ENCODE measurements at regions not wholly inside any gene's neighbourhood (a gene's known extent, or its start where the extent isn't known, plus 50 kb on each side); places are given as distances from the start of the nearest gene placed in this dataset.
"Not testable (repeated sequence)": the region's sequence is repeated elsewhere in the genome, so short reads cannot be mapped to it uniquely, and the experiment has no call there.

DNA sequence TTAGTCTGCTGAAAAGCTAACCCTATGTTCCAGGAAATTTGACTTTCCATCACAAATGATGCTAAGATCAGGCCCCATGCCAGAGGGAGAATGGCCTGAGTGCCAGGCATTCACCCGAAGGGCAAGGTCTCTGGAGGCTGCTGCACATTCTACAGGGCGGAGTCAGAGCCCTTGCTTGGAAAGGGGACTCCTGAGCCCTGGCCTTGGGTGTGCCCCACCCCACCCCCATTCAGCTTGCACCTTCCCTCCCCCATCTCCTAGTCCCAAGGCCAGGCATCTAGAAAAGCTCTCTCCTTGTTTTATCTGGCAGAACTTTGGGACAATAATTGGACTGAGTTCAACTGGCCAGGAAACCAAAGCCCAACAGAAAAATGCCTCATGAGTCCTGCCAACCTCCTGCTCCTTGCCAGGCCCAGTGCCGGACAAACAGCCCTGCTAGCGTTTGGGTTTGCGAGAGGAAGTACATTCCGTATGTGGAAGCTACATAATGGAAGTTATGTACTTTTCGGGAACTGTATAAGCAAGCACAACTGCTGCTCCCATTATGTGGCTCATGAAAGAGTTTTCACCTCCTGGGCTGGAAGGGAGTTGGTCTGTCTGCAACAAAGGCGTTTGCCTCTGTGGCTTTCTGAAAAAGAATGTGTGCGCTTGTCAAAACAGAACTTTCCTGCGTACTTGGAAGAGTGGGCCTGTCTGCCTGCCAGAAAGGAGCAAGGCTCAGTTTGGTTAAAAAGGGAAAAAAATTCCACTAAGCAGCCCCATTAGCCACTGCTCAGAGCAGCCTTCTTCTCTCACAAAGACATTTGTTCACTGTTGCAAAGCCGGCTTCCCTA, 321.5 kb upstream of the CTNNB1 start:
- Histone ChIP-seq H3K9ac (ENCODE audit: low read depth, low read length) (no peak overlapping the region), H3K36me3 (ENCODE audit: insufficient read depth, low read depth, low read length) (no peaks in the 10 kb centered on the region), H3K9me3 (ENCODE audit: insufficient read depth, low read depth, low read length) (no peaks in the 10 kb centered on the region), H3K4me3 (ENCODE audit: low read length) (no peak overlapping the region), H3K27ac (ENCODE audit: low read length) (no peak overlapping the region), H3K4me1 (ENCODE audit: insufficient read depth, low read length) (peaks cover 8% of the 10 kb centered on the region; the same call in 1 of the 2 replicates), H3K27me3 (ENCODE audit: insufficient read depth, low read length) (no peaks in the 10 kb centered on the region)

DNA sequence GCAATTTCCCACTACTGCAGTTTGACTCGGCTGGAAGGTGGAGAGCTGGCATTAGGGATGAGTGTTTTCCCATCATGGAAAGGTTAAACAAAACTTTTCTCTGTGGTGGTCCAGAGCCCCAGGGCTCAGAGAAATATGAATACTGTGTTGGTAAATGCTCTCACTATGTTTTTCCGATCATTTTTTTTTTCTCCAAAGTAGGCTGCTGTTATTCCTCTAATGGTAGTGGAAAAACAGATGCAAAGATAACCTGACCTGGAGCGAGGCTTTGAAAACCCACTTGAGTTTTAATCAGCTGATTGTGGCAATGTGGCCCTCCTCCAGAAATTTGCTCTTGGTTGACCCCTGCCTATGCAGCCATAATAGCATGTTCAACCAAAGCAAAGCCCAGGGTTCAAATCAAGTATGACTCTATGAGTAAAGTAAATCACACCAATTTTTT, 320.8 kb upstream of the CTNNB1 start:
- Histone ChIP-seq H3K4me3 (ENCODE audit: low read length) (no peak overlapping the region), H3K4me1 (ENCODE audit: insufficient read depth, low read length) (peaks cover 8% of the 10 kb centered on the region; the same call in 1 of the 2 replicates), H3K36me3 (ENCODE audit: insufficient read depth, low read depth, low read length) (no peaks in the 10 kb centered on the region), H3K27me3 (ENCODE audit: insufficient read depth, low read length) (no peaks in the 10 kb centered on the region), H3K27ac (ENCODE audit: low read length) (no peak overlapping the region), H3K9ac (ENCODE audit: low read depth, low read length) (no peak overlapping the region), H3K9me3 (ENCODE audit: insufficient read depth, low read depth, low read length) (no peaks in the 10 kb centered on the region)

DNA sequence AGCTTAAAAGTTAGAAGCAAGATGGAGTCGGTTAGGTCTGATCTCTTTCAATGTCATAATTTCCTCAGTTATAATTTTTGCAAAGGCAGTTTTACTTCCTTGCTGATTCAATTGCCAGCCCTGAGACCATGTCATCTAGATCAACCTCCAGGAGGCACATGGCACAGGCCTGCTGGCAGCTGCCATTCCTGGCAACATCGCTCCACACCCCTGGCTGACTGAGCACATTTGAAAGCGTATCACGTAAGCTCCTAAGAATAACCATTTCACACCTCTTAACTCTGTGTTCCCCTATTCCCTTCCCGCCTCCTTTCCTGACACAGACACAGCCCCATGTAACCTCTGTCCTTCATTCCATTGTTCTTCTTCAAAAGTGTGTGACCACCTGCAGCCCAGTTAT, 313.9 kb upstream of the CTNNB1 start:
- Histone ChIP-seq H3K9ac (ENCODE audit: low read depth, low read length) (no peak overlapping the region), H3K9me3 (ENCODE audit: insufficient read depth, low read depth, low read length) (no peaks in the 10 kb centered on the region), H3K4me1 (ENCODE audit: insufficient read depth, low read length) (no peaks in the 10 kb centered on the region), H3K4me3 (ENCODE audit: low read length) (no peak overlapping the region), H3K27ac (ENCODE audit: low read length) (no peak overlapping the region), H3K27me3 (ENCODE audit: insufficient read depth, low read length) (no peaks in the 10 kb centered on the region), H3K36me3 (ENCODE audit: insufficient read depth, low read depth, low read length) (no peaks in the 10 kb centered on the region)

DNA sequence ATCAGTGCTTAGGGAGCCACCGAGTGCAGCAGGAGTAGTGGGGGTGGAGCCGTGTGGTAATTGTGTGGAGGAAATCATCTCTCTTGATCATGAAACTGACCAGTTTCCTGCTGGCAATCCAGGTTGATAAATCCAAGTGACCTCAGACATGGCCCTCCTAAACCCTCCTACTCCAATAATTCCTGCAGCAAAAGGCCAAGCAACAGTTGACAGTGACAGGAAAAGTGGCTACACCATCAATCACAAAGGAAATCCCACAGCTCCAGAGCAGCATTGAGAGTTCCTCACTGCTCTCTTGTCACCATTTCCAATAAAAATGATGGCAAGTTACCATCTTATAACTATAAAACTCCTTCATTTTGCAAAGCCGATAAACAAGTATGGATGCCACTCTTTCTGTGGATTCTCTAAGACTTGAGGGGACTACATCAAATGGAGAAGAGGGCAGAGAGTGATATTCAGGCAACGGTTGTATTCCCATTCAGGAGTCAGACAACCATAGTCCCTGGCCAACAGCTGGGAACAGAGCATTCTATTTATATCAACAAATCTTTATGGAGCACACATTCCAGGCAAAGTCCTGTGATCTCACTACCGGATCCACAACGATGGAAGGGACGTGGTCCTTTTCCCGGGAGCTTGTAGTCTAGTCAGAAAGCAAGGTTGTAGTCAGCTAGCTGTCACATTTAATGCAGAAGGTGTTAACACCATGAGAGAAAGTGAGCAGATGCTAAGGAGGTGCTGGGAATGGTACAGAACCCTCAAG, 312.5 kb upstream of the CTNNB1 start:
- Histone ChIP-seq H3K27me3 (ENCODE audit: insufficient read depth, low read length) (no peaks in the 10 kb centered on the region), H3K9ac (ENCODE audit: low read depth, low read length) (no peak overlapping the region), H3K9me3 (ENCODE audit: insufficient read depth, low read depth, low read length) (no peaks in the 10 kb centered on the region), H3K4me3 (ENCODE audit: low read length) (no peak overlapping the region), H3K4me1 (ENCODE audit: insufficient read depth, low read length) (no peaks in the 10 kb centered on the region), H3K36me3 (ENCODE audit: insufficient read depth, low read depth, low read length) (no peaks in the 10 kb centered on the region), H3K27ac (ENCODE audit: low read length) (no peak overlapping the region)

DNA sequence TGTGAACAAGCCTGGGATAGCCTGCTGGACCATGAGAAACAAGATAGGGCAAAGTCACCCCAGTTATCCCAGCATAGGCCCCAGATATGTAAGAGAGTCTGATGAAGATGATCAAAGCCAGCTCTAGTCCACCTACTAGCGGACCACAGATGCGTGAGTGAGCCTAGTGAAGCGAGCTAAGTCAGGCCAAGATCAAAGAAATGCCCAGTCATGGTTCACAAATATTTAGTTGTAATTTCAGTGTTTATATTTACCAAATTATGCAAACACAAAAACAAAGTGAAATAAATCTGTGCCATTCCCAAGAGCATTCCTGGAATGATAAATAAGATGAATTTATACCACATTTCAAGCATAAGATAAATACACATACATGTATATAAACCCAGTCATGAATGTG, 308.1 kb upstream of the CTNNB1 start:
- Histone ChIP-seq H3K9ac (ENCODE audit: low read depth, low read length) (no peak overlapping the region), H3K27me3 (ENCODE audit: insufficient read depth, low read length) (no peaks in the 10 kb centered on the region), H3K27ac (ENCODE audit: low read length) (no peak overlapping the region), H3K9me3 (ENCODE audit: insufficient read depth, low read depth, low read length) (no peaks in the 10 kb centered on the region), H3K4me3 (ENCODE audit: low read length) (no peak overlapping the region), H3K36me3 (ENCODE audit: insufficient read depth, low read depth, low read length) (no peaks in the 10 kb centered on the region), H3K4me1 (ENCODE audit: insufficient read depth, low read length) (0 out of 2 replicates have a peak, but pooled peaks cover 3% of the 10 kb centered on the region)

DNA sequence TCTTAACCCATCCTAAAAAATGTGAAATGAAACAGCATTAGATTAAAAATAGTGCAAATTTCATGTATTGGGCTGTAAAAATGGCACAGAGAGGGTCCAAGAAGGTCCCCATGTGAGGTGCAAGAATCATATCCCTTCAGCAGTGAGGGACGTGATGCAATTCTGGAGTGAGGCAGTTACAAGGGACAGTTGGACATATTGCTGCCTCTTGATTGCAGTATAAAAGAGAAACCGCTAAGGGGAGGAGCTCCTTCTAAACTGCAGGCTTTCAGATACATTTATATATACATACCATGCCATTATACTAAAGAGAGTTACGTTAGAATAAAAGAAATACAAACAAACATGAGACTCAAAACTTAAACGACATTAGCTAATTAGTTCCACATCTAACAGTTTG, 304.2 kb upstream of the CTNNB1 start:
- Histone ChIP-seq H3K4me1 (ENCODE audit: insufficient read depth, low read length) (0 out of 2 replicates have a peak, but pooled peaks cover 3% of the 10 kb centered on the region), H3K4me3 (ENCODE audit: low read length) (no peak overlapping the region), H3K27me3 (ENCODE audit: insufficient read depth, low read length) (no peaks in the 10 kb centered on the region), H3K9me3 (ENCODE audit: insufficient read depth, low read depth, low read length) (no peaks in the 10 kb centered on the region), H3K9ac (ENCODE audit: low read depth, low read length) (no peak overlapping the region), H3K36me3 (ENCODE audit: insufficient read depth, low read depth, low read length) (no peaks in the 10 kb centered on the region), H3K27ac (ENCODE audit: low read length) (no peak overlapping the region)

DNA sequence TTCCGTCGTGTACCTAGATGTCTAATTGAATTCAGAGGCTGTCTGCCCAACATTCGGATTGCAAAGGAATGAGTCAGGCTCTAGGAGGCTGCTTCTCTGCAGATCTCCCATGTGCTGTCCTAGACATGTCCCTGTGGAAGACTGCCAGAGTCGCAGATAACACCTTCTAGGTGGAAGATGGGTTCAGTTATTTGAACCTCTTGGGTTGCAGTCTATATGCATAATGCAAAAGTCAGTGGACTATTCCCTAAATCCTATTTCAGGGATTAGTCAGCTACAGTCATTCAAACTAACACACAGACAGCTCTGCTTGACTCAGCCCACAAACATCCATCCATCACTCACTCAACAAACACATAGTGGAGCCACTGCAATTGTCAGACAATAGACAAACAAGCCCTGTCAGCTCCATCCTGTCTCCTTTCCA, 300.0 kb upstream of the CTNNB1 start:
- Histone ChIP-seq H3K4me1 (ENCODE audit: insufficient read depth, low read length) (no peaks in the 10 kb centered on the region), H3K27me3 (ENCODE audit: insufficient read depth, low read length) (no peaks in the 10 kb centered on the region), H3K4me3 (ENCODE audit: low read length) (no peak overlapping the region), H3K9ac (ENCODE audit: low read depth, low read length) (no peak overlapping the region), H3K9me3 (ENCODE audit: insufficient read depth, low read depth, low read length) (no peaks in the 10 kb centered on the region), H3K27ac (ENCODE audit: low read length) (no peak overlapping the region), H3K36me3 (ENCODE audit: insufficient read depth, low read depth, low read length) (no peaks in the 10 kb centered on the region)

DNA sequence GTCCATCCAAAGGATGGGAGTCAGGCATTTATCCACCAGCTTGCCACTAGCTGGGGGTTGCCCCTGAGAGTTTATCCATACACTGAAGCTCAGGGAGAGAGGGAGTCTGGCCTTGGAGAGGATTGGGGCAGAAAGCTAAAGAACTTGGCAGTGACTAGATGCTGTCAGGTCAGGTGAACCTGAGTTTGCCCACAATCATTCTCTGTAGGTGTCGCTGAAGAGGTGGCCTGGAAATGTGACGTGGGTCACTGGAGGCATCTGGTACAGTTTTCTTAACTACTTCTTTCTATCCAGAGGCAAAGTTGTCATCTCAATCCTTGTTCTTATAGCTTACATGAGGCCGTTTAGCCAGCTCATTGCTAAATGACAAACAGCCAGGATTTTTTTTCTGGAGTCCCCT, 298.0 kb upstream of the CTNNB1 start:
- Histone ChIP-seq H3K36me3 (ENCODE audit: insufficient read depth, low read depth, low read length) (no peaks in the 10 kb centered on the region), H3K27ac (ENCODE audit: low read length) (no peak overlapping the region), H3K4me1 (ENCODE audit: insufficient read depth, low read length) (no peaks in the 10 kb centered on the region), H3K27me3 (ENCODE audit: insufficient read depth, low read length) (no peaks in the 10 kb centered on the region), H3K9me3 (ENCODE audit: insufficient read depth, low read depth, low read length) (no peaks in the 10 kb centered on the region), H3K4me3 (ENCODE audit: low read length) (no peak overlapping the region), H3K9ac (ENCODE audit: low read depth, low read length) (no peak overlapping the region)

DNA sequence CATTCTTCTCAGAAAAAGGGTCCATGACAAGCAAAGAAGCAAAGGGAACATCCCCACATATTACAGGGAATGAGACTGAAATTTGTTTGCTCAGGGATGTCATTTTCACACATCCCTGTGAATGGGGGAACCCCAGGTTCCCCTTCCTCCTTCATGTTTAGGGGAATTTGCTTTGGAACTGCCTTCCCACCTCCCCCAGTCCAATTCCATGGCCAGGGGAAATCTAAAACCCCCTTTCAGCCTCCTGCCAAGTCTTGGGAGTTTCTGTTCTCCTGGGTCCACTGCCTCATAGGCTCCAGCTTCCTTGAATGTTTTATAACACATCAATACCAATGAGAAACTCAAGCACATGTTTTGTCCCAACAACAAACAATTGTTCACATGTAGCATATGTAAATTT, 297.5 kb upstream of the CTNNB1 start:
- Histone ChIP-seq H3K36me3 (ENCODE audit: insufficient read depth, low read depth, low read length) (no peaks in the 10 kb centered on the region), H3K27me3 (ENCODE audit: insufficient read depth, low read length) (no peaks in the 10 kb centered on the region), H3K27ac (ENCODE audit: low read length) (no peak overlapping the region), H3K4me1 (ENCODE audit: insufficient read depth, low read length) (no peaks in the 10 kb centered on the region), H3K9ac (ENCODE audit: low read depth, low read length) (no peak overlapping the region), H3K4me3 (ENCODE audit: low read length) (no peak overlapping the region), H3K9me3 (ENCODE audit: insufficient read depth, low read depth, low read length) (no peaks in the 10 kb centered on the region)

DNA sequence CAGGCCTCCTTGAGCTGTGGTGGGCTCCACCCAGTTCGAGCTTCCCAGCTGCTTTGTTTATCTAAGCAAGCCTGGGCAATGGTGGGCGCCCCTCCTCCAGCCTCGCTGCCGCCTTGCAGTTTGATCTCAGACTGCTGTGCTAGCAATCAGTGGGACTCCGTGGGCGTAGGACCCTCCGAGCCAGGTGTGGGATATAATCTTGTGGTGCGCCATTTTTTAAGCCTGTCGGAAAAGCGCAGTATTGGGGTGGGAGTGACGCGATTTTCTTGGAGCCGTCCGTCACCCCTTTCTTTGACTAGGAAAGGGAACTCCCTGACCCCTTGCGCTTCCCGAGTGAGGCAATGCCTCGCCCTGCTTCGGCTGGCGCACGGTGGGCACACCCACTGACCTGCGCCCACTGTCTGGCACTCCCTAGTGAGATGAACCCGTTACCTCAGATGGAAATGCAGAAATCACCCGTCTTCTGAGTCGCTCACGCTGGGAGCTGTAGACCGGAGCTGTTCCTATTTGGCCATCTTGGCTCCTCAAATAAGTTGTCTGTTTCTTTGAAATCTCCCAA, 291.3 kb upstream of the CTNNB1 start:
- not testable (repeated sequence) for H3K27ac ChIP-seq (ENCODE audit: low read length); H3K9me3 ChIP-seq (ENCODE audit: insufficient read depth, low read depth, low read length); H3K4me1 ChIP-seq (ENCODE audit: insufficient read depth, low read length); H3K27me3 ChIP-seq (ENCODE audit: insufficient read depth, low read length); H3K36me3 ChIP-seq (ENCODE audit: insufficient read depth, low read depth, low read length)
- Histone ChIP-seq H3K9ac (ENCODE audit: low read depth, low read length) (peak overlapping the region; percentile 63; the same call in 1 of the 2 replicates), H3K4me3 (ENCODE audit: low read length) (peak overlapping the region; percentile 57)

DNA sequence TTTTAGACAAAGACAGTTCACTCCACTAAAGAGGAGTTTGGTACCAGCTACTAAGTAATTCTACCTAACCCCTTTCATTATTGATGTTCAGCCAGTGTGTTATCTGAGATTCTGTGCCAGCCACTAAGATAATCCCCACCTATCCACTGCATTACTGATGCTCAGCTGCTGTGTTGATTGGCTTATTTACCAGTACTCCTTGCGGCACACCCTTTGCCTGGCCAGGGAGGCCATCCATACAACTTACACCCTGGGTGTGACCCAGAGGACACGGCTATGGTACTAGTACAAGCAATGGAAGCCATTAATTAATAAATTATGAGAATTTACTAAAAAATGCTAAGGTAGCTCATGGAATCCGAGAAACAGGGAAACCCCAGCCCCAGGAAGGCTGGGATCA, 290.7 kb upstream of the CTNNB1 start:
- Histone ChIP-seq H3K4me3 (ENCODE audit: low read length) (peak overlapping the region; percentile 57), H3K9ac (ENCODE audit: low read depth, low read length) (no peak overlapping the region), H3K27ac (ENCODE audit: low read length) (no peak overlapping the region), H3K9me3 (ENCODE audit: insufficient read depth, low read depth, low read length) (no peaks in the 10 kb centered on the region), H3K36me3 (ENCODE audit: insufficient read depth, low read depth, low read length) (no peaks in the 10 kb centered on the region), H3K27me3 (ENCODE audit: insufficient read depth, low read length) (no peaks in the 10 kb centered on the region), H3K4me1 (ENCODE audit: insufficient read depth, low read length) (no peaks in the 10 kb centered on the region)

Measured in iPS-20b (cell line).